GM12878 (cell line): ENCODE measurements at regions not wholly inside any gene's neighbourhood (a gene's known extent, or its start where the extent isn't known, plus 50 kb on each side); places are given as distances from the start of the nearest gene placed in this dataset.

Source experiments
- BCL3 ChIP-seq: IDR thresholded peaks from 2 replicates; pipeline ENCODE4 v1.6.1; 2011; ENCODE audit warnings: borderline replicate concordance, low read depth, mild to moderate bottlenecking, moderate library complexity, low read length; ENCODE audit not compliant: insufficient read depth, poor library complexity, severe bottlenecking
- BCLAF1 ChIP-seq: fragments of 450-650 bp; IDR thresholded peaks from 2 replicates; pipeline ENCODE4 v1.6.1; 2017; ENCODE audit warnings: antibody characterized with exemption, mild to moderate bottlenecking, moderate library complexity
- BMI1 ChIP-seq: fragments of 450-650 bp; IDR thresholded peaks from 2 replicates; pipeline ENCODE4 v1.6.1; 2016; ENCODE audit warnings: mild to moderate bottlenecking, moderate library complexity, borderline replicate concordance
- CEBPZ ChIP-seq: fragments of 150-350 bp; IDR thresholded peaks from 2 replicates; pipeline ENCODE4 v1.6.1; 2016; ENCODE audit warnings: low read depth, low read length
- CHD2 ChIP-seq: IDR thresholded peaks from 2 replicates; pipeline ENCODE4 v1.6.1; 2011; ENCODE audit warnings: low read depth, low read length, improper control_type of control experiment, borderline replicate concordance
- E2F4 ChIP-seq: IDR thresholded peaks from 2 replicates; pipeline ENCODE4 v1.6.1; 2012; ENCODE audit warnings: low read depth, low read length, improper control_type of control experiment
- NFXL1 ChIP-seq: fragments of 450-650 bp; IDR thresholded peaks from 2 replicates; pipeline ENCODE4 v1.6.1; 2017; ENCODE audit warnings: antibody characterized with exemption, mild to moderate bottlenecking, borderline replicate concordance
- PAX5 ChIP-seq: IDR thresholded peaks from 2 replicates; pipeline ENCODE4 v1.6.1; 2011; ENCODE audit warnings: low read depth, low read length, borderline replicate concordance
- RFX5 ChIP-seq: IDR thresholded peaks from 2 replicates; pipeline ENCODE4 v1.6.1; 2011; ENCODE audit warnings: low read depth, low read length, improper control_type of control experiment

- TF ChIP-seq CEBPZ (no peak), BCLAF1 (no peak), E2F4 (no peak), CHD2 (no peak), RFX5 (no peak), BMI1 (no peak), PAX5 (no peak), NFXL1 (no peak), BCL3 (no peak)
Measured at GRCh38 chr11:112516755-112517154, 256.1 kb upstream of the PLET1 start (continued).
